ENCODE measurements at regions not wholly inside any gene's neighbourhood (a gene's known extent, or its start where the extent isn't known, plus 50 kb on each side); places are given as distances from the start of the nearest gene placed in this dataset.

DNA sequence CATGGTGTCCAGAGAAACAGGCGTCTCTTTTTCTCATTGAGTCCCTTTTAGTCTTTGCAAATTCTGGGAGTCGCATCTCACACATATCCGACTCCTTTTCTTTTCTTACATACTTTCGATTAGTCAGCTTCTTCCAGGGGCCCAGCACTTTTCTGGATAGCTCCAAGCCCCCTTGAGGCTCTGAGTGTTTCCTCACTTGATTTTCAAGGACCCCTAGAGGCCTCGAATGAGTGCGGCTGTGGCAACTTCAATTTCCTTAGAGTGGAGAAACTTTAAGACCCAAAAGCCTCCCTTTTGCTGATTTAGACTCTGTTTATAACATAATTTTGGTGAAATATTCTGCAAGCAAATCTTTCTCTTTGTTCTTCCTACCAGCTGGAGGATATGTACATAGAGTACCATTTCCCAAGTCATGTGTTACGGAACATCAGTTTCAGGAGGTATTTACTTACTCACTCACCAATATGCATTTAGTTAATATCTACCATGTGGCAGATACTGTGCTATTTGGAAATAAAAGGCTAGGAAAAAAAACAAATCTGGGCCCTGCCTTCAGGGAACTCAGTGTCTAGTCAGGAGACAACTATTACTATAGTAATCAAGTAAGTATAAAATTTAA, 555.2 kb downstream of the REEP3 start:
- Mint-ChIP-seq H3K36me3 (no peaks in the 10 kb centered on the region), H3K27me3 (ENCODE audit: low read depth in 2 of 2) (peaks cover 4 to 8% of the 10 kb centered on the region in 2 donors), H3K4me3 (no peak overlapping the region), H3K4me1 (no peaks in the 10 kb centered on the region), H3K9me3 (no peaks in the 10 kb centered on the region), H3K27ac (no peak overlapping the region)
- Histone ChIP-seq H3K9me3 (ENCODE audit: control insufficient read depth, insufficient read depth, low read length) (no peaks in the 10 kb centered on the region), H3K36me3 (ENCODE audit: control insufficient read depth, insufficient read depth, low read length) (no peaks in the 10 kb centered on the region), H3K27me3 (ENCODE audit: control insufficient read depth, insufficient read depth, low read length) (no peaks in the 10 kb centered on the region), H3K27ac (ENCODE audit: low read length) (no peak overlapping the region), H3K4me1 (ENCODE audit: control insufficient read depth, insufficient read depth, low read length) (no peaks in the 10 kb centered on the region), H3K4me3 (ENCODE audit: low read length) (no peak overlapping the region)
- ATAC-seq (no peak), DNase-seq (no peak)
- intact Hi-C loops (cut with micrococcal nuclease), result no loop called here
- WGBS (ENCODE audit: insufficient coverage), result 79% methylated on average over 6 of the region's 7 CpGs
- TF ChIP-seq CTCF (IDR thresholded peaks at IDR 0.05), result no peak

- intact Hi-C loops (cut with micrococcal nuclease), result no loop called here
- no peaks in the 10 kb centered on the region for H3K4me1 Mint-ChIP-seq
- 40% methylated on average over 1 of the region's 1 CpG for WGBS (ENCODE audit: insufficient coverage)
- Histone ChIP-seq H3K27me3 (ENCODE audit: control insufficient read depth, insufficient read depth, low read length) (no peaks in the 10 kb centered on the region), H3K9me3 (ENCODE audit: control insufficient read depth, insufficient read depth, low read length) (no peaks in the 10 kb centered on the region), H3K27ac (ENCODE audit: low read length) (no peak overlapping the region), H3K4me1 (ENCODE audit: control insufficient read depth, insufficient read depth, low read length) (no peaks in the 10 kb centered on the region), H3K4me3 (ENCODE audit: low read length) (no peak overlapping the region), H3K36me3 (ENCODE audit: control insufficient read depth, insufficient read depth, low read length) (no peaks in the 10 kb centered on the region)
- H3K9me3 Mint-ChIP-seq, result no peaks in the 10 kb centered on the region
- no peaks in the 10 kb centered on the region for H3K36me3 Mint-ChIP-seq
- H3K27ac Mint-ChIP-seq, result no peak overlapping the region
- DNase-seq (no peak), ATAC-seq (no peak)
- no peak overlapping the region for H3K4me3 Mint-ChIP-seq
- no peak for TF ChIP-seq CTCF (IDR thresholded peaks at IDR 0.05)
- peaks cover 1 to 4% of the 10 kb centered on the region in 2 donors for H3K27me3 Mint-ChIP-seq (ENCODE audit: low read depth in 2 of 2)
Observed at GRCh38 chr10:64079341-64079740, 558.1 kb downstream of the REEP3 start.

GRCh38 chr10:64080071-64080470, 558.9 kb downstream of the REEP3 start:
- intact Hi-C loops (cut with micrococcal nuclease), result no loop called here
- H3K4me1 Mint-ChIP-seq, result no peaks in the 10 kb centered on the region
- ATAC-seq, result no peak

More at GRCh38 chr10:64080071-64080470, 558.9 kb downstream of the REEP3 start:
- no peak for DNase-seq
- no peak overlapping the region for H3K27ac Mint-ChIP-seq
- H3K4me3 Mint-ChIP-seq, result no peak overlapping the region
- Histone ChIP-seq H3K4me3 (ENCODE audit: low read length) (no peak overlapping the region), H3K4me1 (ENCODE audit: control insufficient read depth, insufficient read depth, low read length) (no peaks in the 10 kb centered on the region), H3K36me3 (ENCODE audit: control insufficient read depth, insufficient read depth, low read length) (no peaks in the 10 kb centered on the region), H3K9me3 (ENCODE audit: control insufficient read depth, insufficient read depth, low read length) (no peaks in the 10 kb centered on the region), H3K27me3 (ENCODE audit: control insufficient read depth, insufficient read depth, low read length) (no peaks in the 10 kb centered on the region), H3K27ac (ENCODE audit: low read length) (no peak overlapping the region)
- 75% methylated on average over 1 of the region's 1 CpG for WGBS (ENCODE audit: insufficient coverage)
- no peaks in the 10 kb centered on the region for H3K9me3 Mint-ChIP-seq
- no peak for TF ChIP-seq CTCF (IDR thresholded peaks at IDR 0.05)
- H3K27me3 Mint-ChIP-seq (ENCODE audit: low read depth in 2 of 2), result peaks cover 0 to 4% of the 10 kb centered on the region in 2 donors
- H3K36me3 Mint-ChIP-seq, result no peaks in the 10 kb centered on the region

All from natural killer cell (primary cell).